Activated CD4-positive, alpha-beta T cell treated with anti-CD3 and anti-CD28 coated beads, Interleukin-2, amount 10 ng/mL, durations not matched to agents 7 days and 5 days (primary cell): ENCODE measurements at regions not wholly inside any gene's neighbourhood (a gene's known extent, or its start where the extent isn't known, plus 50 kb on each side); places are given as distances from the start of the nearest gene placed in this dataset.
"Not testable (repeated sequence)": the region's sequence is repeated elsewhere in the genome, so short reads cannot be mapped to it uniquely, and the experiment has no call there.

Experiments used
- CTCF ChIA-PET: fragments of 350-600 bp; sonication (Branson Sonifier 250); formaldehyde crosslinking; loops from one replicate; lab custom pipeline; 2021; ENCODE audit warnings: antibody characterized with exemption; lab: Charles Lee
- POLR2A ChIA-PET: fragments of 350-600 bp; sonication (Branson Sonifier 250); formaldehyde crosslinking; loops from one replicate; lab custom pipeline; 2021; ENCODE audit warnings: antibody characterized with exemption; lab: Charles Lee
- DNase-seq: peaks from one replicate; pipeline ENCODE4 v3.0.0-alpha.2; 2020
- H3K27ac Mint-ChIP-seq: one replicate; pipeline ENCODE4 v1.8.0; 2021; ENCODE audit warnings: mild to moderate bottlenecking, moderate library complexity, mixed read lengths
- H3K27me3 Mint-ChIP-seq: one replicate; pipeline ENCODE4 v1.8.0; 2021; ENCODE audit warnings: mixed read lengths
- H3K36me3 Mint-ChIP-seq: one replicate; pipeline ENCODE4 v1.8.0; 2021; ENCODE audit warnings: low read depth, mixed read lengths
- H3K4me1 Mint-ChIP-seq: one replicate; pipeline ENCODE4 v1.8.0; 2021; ENCODE audit warnings: mixed read lengths
- H3K4me3 Mint-ChIP-seq: one replicate; pipeline ENCODE4 v1.8.0; 2021; ENCODE audit warnings: mild to moderate bottlenecking, moderate library complexity, mixed read lengths
- H3K9me3 Mint-ChIP-seq: one replicate; pipeline ENCODE4 v1.8.0; 2021; ENCODE audit warnings: mixed read lengths

DNA sequence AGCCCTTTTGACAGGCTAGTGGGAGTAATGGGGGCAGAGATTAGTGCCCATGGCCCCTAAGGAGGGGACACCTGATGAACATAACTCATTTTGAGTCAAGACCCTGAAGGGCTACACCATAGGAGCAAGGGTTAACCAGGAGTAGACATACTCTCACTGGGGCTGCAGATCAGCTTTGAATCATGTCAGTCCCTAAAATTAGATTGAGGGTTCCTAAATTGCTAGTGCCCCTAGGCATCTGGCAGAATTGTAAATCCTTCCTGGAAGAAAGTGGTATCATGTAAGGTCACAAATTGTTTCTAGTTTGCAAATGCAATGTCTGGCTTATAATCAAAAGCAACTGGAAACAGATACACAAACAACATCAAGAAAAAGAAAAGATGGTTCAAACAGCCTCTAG, 52.1 kb upstream of the LRRC37A2 start:
- DNase-seq, POLR2A ChIA-PET, H3K27ac Mint-ChIP-seq, H3K36me3 Mint-ChIP-seq, H3K4me3 Mint-ChIP-seq, H3K27me3 Mint-ChIP-seq, H3K4me1 Mint-ChIP-seq, CTCF ChIA-PET, H3K9me3 Mint-ChIP-seq: not testable (repeated sequence)

DNA sequence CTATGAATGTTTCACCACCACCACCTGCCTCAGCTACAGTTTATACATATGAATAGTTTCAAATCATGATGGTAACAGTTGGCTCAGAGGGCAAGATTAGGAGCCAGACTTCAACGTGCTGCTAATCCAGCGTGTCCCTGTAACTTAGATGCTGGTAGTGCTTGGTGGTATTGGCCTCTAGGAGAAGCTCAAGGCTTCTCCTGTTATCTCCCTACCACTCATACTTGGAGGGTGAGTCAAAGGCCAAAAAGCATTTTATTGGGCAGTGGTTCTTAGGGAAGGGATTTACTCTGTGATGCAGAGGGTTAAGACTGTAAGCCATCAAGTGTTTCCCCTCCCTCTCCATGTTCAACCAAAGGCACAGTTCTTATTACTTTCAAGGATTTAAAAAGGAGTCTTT, 57.2 kb upstream of the LRRC37A2 start:
- POLR2A ChIA-PET, result not testable (repeated sequence)

DNA sequence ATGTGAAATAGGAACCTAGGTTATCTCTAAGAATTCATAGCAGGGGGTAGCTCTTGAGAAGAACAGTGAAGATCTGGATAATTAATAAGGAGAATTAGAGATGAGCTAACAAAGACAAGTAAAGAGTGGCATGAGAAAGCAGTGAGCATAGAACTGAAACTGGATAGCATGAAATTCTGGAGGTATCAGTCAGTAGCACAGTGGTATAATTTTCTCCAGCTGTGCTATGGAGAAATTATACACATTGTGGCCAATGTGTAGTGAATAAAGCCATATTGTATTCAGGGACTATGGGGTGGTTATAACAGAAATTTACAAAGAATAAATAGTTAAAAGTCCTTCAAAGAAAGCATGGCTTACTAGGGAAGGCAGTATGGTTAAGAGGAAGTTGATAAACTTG, 57.7 kb upstream of the LRRC37A2 start:
- not testable (repeated sequence) for H3K4me3 Mint-ChIP-seq

More for the DNA sequence above, 57.2 kb upstream of the LRRC37A2 start:
- CTCF ChIA-PET, H3K4me3 Mint-ChIP-seq, H3K27me3 Mint-ChIP-seq, DNase-seq, H3K4me1 Mint-ChIP-seq, H3K36me3 Mint-ChIP-seq, H3K27ac Mint-ChIP-seq, H3K9me3 Mint-ChIP-seq: not testable (repeated sequence)

GRCh38 chr17:46453077-46453476, 59.2 kb upstream of the LRRC37A2 start:
- H3K27ac Mint-ChIP-seq, H3K36me3 Mint-ChIP-seq, CTCF ChIA-PET, H3K4me1 Mint-ChIP-seq, H3K9me3 Mint-ChIP-seq, H3K4me3 Mint-ChIP-seq, H3K27me3 Mint-ChIP-seq, DNase-seq, POLR2A ChIA-PET: not testable (repeated sequence)

More for the DNA sequence above, 57.7 kb upstream of the LRRC37A2 start:
- POLR2A ChIA-PET, H3K4me1 Mint-ChIP-seq, DNase-seq, H3K27ac Mint-ChIP-seq, H3K9me3 Mint-ChIP-seq, CTCF ChIA-PET, H3K36me3 Mint-ChIP-seq, H3K27me3 Mint-ChIP-seq: not testable (repeated sequence)

GRCh38 chr17:46445849-46446248, 66.4 kb upstream of the LRRC37A2 start:
- H3K4me1 Mint-ChIP-seq, CTCF ChIA-PET, H3K27me3 Mint-ChIP-seq: not testable (repeated sequence)

DNA sequence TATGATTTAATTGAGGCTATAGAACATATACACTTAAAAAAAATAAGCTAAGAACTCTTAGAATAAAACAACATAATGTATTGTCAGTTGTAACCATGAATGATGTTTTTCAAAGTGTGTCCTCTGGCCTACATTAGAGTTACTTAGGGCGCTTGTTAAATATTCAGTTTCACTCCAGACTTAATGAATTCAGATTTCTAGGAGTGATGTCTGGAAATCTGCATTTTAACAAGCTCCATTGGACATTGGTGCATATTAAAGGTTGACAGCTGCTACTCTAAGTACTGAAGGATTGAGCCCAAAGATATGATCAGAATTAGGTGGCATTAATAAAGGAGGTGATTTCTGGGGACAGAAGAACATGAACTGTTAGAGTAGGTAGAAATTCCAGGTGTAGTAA, 66.9 kb upstream of the LRRC37A2 start:
- POLR2A ChIA-PET, DNase-seq, H3K9me3 Mint-ChIP-seq, H3K27ac Mint-ChIP-seq, CTCF ChIA-PET, H3K27me3 Mint-ChIP-seq, H3K4me3 Mint-ChIP-seq, H3K4me1 Mint-ChIP-seq, H3K36me3 Mint-ChIP-seq: not testable (repeated sequence)

More at GRCh38 chr17:46445849-46446248, 66.4 kb upstream of the LRRC37A2 start:
- POLR2A ChIA-PET, DNase-seq, H3K36me3 Mint-ChIP-seq, H3K9me3 Mint-ChIP-seq, H3K27ac Mint-ChIP-seq, H3K4me3 Mint-ChIP-seq: not testable (repeated sequence)

DNA sequence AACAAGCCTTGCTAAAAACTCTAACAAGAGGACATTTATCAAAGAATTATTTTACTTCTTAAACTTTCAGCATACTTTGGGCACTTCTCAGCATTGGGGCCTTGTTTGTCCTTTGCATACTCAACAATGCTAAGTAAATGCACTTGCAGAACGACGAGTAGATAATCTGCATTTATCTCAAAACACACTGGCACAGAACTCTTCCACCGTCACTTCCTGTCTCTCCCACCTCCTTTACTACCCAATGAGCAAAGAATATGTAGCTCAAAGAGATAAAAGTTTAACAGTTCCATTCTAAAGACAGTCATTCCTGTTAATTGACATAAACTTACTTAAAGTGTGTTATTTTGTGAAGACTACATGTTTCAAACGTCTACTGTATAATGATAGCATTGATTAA, 70.1 kb upstream of the LRRC37A2 start:
- H3K4me1 Mint-ChIP-seq, H3K36me3 Mint-ChIP-seq, H3K9me3 Mint-ChIP-seq, H3K27ac Mint-ChIP-seq, CTCF ChIA-PET, H3K27me3 Mint-ChIP-seq, POLR2A ChIA-PET, DNase-seq, H3K4me3 Mint-ChIP-seq: not testable (repeated sequence)

DNA sequence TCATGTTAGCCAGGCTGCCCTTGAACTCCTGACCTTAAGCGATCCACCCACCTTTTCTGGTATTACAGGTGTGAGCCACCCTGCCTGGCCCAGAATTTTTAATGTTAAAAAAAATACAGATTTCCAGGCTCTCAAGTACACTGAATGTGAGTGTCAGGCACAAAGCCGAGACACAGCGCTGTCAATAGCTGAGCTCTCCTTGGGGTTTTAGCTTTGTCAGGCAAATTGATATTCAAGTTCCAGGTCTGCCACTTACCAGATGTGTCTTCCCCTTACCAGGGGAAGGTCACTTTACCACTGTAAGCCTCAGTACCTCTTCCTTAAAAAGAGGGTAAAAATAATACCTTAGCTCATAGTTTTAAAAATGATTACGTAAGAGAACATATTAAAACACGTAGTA, 71.6 kb upstream of the LRRC37A2 start:
- H3K36me3 Mint-ChIP-seq, CTCF ChIA-PET, H3K27ac Mint-ChIP-seq, H3K27me3 Mint-ChIP-seq, POLR2A ChIA-PET, H3K9me3 Mint-ChIP-seq, H3K4me1 Mint-ChIP-seq, H3K4me3 Mint-ChIP-seq, DNase-seq: not testable (repeated sequence)

DNA sequence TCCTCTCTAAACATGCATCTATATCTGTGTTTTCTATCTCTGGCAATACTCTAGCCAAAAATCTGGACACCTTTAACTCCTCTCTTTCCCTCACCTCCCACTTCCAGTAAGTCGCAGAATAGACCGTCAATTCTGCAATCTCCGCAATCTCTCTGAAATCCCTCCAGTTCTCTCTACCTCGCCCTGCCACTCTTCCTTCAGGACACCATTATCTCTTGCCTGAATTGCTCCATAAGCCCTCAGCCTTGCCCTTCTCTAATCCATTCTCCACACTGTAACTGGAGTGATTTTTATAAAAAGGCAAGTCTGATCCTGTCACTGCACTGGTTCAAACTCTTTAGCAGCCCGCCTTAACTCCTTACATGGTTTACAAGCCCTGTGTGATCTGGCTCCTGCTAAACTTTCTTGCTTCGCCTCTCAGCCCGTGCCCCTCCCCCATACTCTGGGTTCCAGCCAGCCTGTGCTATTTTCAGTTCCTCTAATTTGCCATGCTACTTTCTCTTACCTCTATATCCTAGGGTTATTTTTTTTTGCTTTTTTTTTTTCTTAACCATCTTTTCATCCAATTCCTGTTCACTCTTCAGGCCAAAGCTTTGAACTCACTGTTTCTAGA, 73.0 kb upstream of the ARL17B start:
- POLR2A ChIA-PET, H3K4me1 Mint-ChIP-seq, DNase-seq, H3K36me3 Mint-ChIP-seq, H3K27ac Mint-ChIP-seq, H3K9me3 Mint-ChIP-seq, CTCF ChIA-PET, H3K27me3 Mint-ChIP-seq, H3K4me3 Mint-ChIP-seq: not testable (repeated sequence)

GRCh38 chr17:46430300-46430699, 68.7 kb upstream of the ARL17B start:
- H3K9me3 Mint-ChIP-seq, H3K4me3 Mint-ChIP-seq, H3K27ac Mint-ChIP-seq, H3K27me3 Mint-ChIP-seq, H3K4me1 Mint-ChIP-seq, CTCF ChIA-PET, POLR2A ChIA-PET, DNase-seq, H3K36me3 Mint-ChIP-seq: not testable (repeated sequence)

DNA sequence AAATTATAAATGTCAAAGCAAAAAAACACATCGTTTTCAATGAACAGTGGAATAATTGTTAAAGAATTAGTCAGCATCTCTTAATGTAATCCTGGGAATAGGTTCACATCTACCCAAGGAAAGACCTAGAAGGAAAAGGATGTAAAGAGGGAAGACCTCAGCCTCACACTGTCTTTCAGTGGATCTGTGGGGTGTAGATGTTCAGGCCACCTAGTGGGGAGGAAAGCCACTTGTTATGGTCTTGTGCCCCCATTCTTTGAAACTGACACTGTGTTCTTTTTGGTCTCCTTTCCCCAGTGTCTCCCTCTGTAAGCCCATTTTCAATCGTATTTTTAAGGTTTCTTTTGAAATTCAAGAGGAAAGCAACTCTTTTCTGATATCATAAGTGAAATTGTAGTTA, 68.1 kb upstream of the ARL17B start:
- H3K9me3 Mint-ChIP-seq, CTCF ChIA-PET: not testable (repeated sequence)

GRCh38 chr17:46424187-46424884, 62.8 kb upstream of the ARL17B start:
- H3K27me3 Mint-ChIP-seq, POLR2A ChIA-PET, H3K4me1 Mint-ChIP-seq, H3K9me3 Mint-ChIP-seq, H3K4me3 Mint-ChIP-seq, H3K36me3 Mint-ChIP-seq, CTCF ChIA-PET, DNase-seq, H3K27ac Mint-ChIP-seq: not testable (repeated sequence)

More for the DNA sequence above, 68.1 kb upstream of the ARL17B start:
- H3K27ac Mint-ChIP-seq, POLR2A ChIA-PET, H3K36me3 Mint-ChIP-seq, H3K4me3 Mint-ChIP-seq, H3K27me3 Mint-ChIP-seq, H3K4me1 Mint-ChIP-seq, DNase-seq: not testable (repeated sequence)

DNA sequence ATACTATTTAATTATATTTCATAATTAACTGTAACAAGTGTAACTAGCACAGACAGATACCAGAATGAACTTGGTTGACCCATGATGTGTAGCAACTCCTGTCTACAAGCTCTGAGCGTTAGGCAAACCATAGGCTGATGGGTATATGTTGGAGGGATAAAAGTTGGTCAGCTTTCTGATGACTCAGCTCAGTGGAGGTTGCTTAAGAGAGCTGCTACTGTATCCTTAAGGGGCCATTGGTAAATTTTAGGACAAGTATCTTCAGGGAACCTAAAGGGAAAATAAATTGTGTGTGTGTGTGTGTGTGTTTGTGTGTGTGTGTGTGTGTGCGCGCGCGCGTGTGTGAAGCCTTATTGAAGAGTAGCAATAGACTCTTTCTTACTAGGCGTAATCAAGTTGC, 56.3 kb upstream of the ARL17B start:
- CTCF ChIA-PET, DNase-seq, H3K36me3 Mint-ChIP-seq, H3K4me3 Mint-ChIP-seq, H3K9me3 Mint-ChIP-seq, H3K27ac Mint-ChIP-seq, H3K27me3 Mint-ChIP-seq, POLR2A ChIA-PET, H3K4me1 Mint-ChIP-seq: not testable (repeated sequence)

DNA sequence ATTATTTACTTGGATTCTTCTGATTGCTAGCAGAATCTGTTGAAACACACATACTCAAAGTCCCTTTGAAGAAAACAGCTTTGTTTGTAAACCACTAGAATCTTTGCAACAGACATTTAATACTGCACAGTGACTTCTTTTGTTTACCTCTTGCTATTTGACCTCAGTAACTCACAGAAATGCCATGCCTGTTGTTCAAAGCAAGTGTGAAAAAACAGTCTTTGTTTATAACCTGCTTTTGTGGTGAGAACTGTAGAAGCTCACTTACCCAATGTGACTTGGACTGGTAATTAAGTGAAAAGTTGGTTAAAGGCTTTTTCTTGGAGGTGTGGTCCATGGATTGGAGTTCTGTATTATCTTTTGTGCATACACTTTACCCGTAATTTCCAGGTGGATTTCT, 55.7 kb upstream of the ARL17B start:
- H3K9me3 Mint-ChIP-seq, POLR2A ChIA-PET, H3K4me3 Mint-ChIP-seq, H3K27me3 Mint-ChIP-seq, H3K27ac Mint-ChIP-seq, H3K4me1 Mint-ChIP-seq, DNase-seq, H3K36me3 Mint-ChIP-seq, CTCF ChIA-PET: not testable (repeated sequence)
